Right atrium auricular region (tissue), 2 donors: ENCODE measurements at regions not wholly inside any gene's neighbourhood (a gene's known extent, or its start where the extent isn't known, plus 50 kb on each side); places are given as distances from the start of the nearest gene placed in this dataset.

ENCODE experiments used
- DNase-seq: peaks from one replicate; pipeline ENCODE4 v3.0.0-alpha.2; 2019; ENCODE audit warnings: low spot score
- H3K27ac ChIP-seq, 2 donors: fragments of 200-600 bp; sonication (generic); 1 replicate in 1 of 2; 2 replicates in 1 of 2; pipeline ENCODE4 v1.5.1; 2016 to 2019
- H3K27me3 ChIP-seq, 2 donors: fragments of 200-600 bp; sonication (generic); one replicate each; pipeline versions ENCODE4 v1.5.1 to v1.6.0; 2017 to 2019
- H3K36me3 ChIP-seq: fragments of 200-600 bp; sonication (generic); one replicate; pipeline ENCODE4 v1.5.1; 2016
- H3K4me1 ChIP-seq, 2 donors: fragments of 200-600 bp; sonication (generic); one replicate each; pipeline versions ENCODE4 v1.5.1 to v1.6.0; 2017 to 2019
- H3K4me3 ChIP-seq, 2 donors: fragments of 200-600 bp; sonication (generic); 1 replicate in 1 of 2; 2 replicates in 1 of 2; pipeline ENCODE4 v1.5.1; 2017 to 2019; ENCODE audit warnings: mild to moderate bottlenecking in 1 of 2, moderate library complexity in 1 of 2
- H3K9me3 ChIP-seq, 2 donors: fragments of 200-600 bp; sonication (generic); one replicate each; pipeline ENCODE4 v1.5.1; 2019
- CTCF ChIP-seq, 2 donors: fragments of 200-600 bp; sonication (generic); IDR thresholded peaks; one replicate each; pipeline ENCODE4 v1.5.1; 2019; ENCODE audit warnings: antibody characterized with exemption in 2 of 2

- no peaks in the 10 kb centered on the region for H3K27me3 ChIP-seq
- H3K36me3 ChIP-seq = no peaks in the 10 kb centered on the region
- no peak overlapping the region for H3K4me3 ChIP-seq
- no peak overlapping the region for H3K27ac ChIP-seq
- DNase-seq = no peak
- no peaks in the 10 kb centered on the region for H3K9me3 ChIP-seq
- H3K4me1 ChIP-seq = no peaks in the 10 kb centered on the region
- no peak for TF ChIP-seq CTCF (IDR thresholded peaks at IDR 0.05)
Observed at GRCh38 chr1:47651311-47652089, 213.7 kb downstream of the FOXD2 start.

- Histone ChIP-seq H3K27ac (peak overlapping the region in 1 of 2 donors; percentile 71), H3K9me3 (no peaks in the 10 kb centered on the region), H3K27me3 (no peaks in the 10 kb centered on the region), H3K4me1 (no peaks in the 10 kb centered on the region), H3K4me3 (no peak overlapping the region), H3K36me3 (no peaks in the 10 kb centered on the region)
- DNase-seq = no peak
- no peak for TF ChIP-seq CTCF (IDR thresholded peaks at IDR 0.05)
Observed at GRCh38 chr1:47655521-47656300, 217.9 kb downstream of the FOXD2 start.

- peak; percentile 76 for DNase-seq
Observed at GRCh38 chr1:47656719-47657685, 219.2 kb downstream of the FOXD2 start.

GRCh38 chr1:47658161-47658920 is 220.5 kb downstream of the FOXD2 start:
- Histone ChIP-seq H3K4me1 (no peaks in the 10 kb centered on the region), H3K27me3 (no peaks in the 10 kb centered on the region), H3K36me3 (no peaks in the 10 kb centered on the region), H3K4me3 (no peak overlapping the region), H3K27ac (peak overlapping the region in 1 of 2 donors; percentile 71), H3K9me3 (no peaks in the 10 kb centered on the region)
- TF ChIP-seq CTCF (IDR thresholded peaks at IDR 0.05) = no peak
- peak; percentile 40 for DNase-seq

More at GRCh38 chr1:47656719-47657685, 219.2 kb downstream of the FOXD2 start:
- TF ChIP-seq CTCF (IDR thresholded peaks at IDR 0.05) = no peak
- Histone ChIP-seq H3K27ac (peak overlapping the region; percentile 52 to 71), H3K4me1 (no peaks in the 10 kb centered on the region), H3K4me3 (no peak overlapping the region), H3K27me3 (no peaks in the 10 kb centered on the region), H3K9me3 (no peaks in the 10 kb centered on the region), H3K36me3 (no peaks in the 10 kb centered on the region)

GRCh38 chr1:47659146-47659545 is 221.3 kb downstream of the FOXD2 start:
- no peak for DNase-seq
- Histone ChIP-seq H3K9me3 (no peaks in the 10 kb centered on the region), H3K4me1 (no peaks in the 10 kb centered on the region), H3K27ac (no peak overlapping the region), H3K36me3 (no peaks in the 10 kb centered on the region), H3K27me3 (no peaks in the 10 kb centered on the region), H3K4me3 (no peak overlapping the region)
- no peak for TF ChIP-seq CTCF (IDR thresholded peaks at IDR 0.05)
